Adrenal gland (tissue), 5 donors: ENCODE measurements at regions not wholly inside any gene's neighbourhood (a gene's known extent, or its start where the extent isn't known, plus 50 kb on each side); places are given as distances from the start of the nearest gene placed in this dataset.

Experiments used
- CTCF ChIP-seq, 6 experiments: fragments of 450-650 bp in 4 of 6; fragments of 200-600 bp in 2 of 6; sonication (generic) in 1 of 6; IDR thresholded peaks; 1 replicate in 5 of 6; 2 replicates in 1 of 6; pipeline versions ENCODE4 v1.5.1 to v1.8.0; 2016 to 2021; ENCODE audit warnings: antibody characterized with exemption in 6 of 6, mild to moderate bottlenecking in 2 of 6, moderate library complexity in 1 of 6
- POLR2A ChIP-seq, 2 donors: fragments of 450-650 bp; IDR thresholded peaks; one replicate each; pipeline ENCODE4 v1.6.1; 2017; ENCODE audit warnings: antibody characterized with exemption in 2 of 2, mild to moderate bottlenecking in 2 of 2, moderate library complexity in 1 of 2
- donor health status: DM: no; HTN: no; CAD: no.

- no peak for TF ChIP-seq CTCF (IDR thresholded peaks at IDR 0.05)
- TF ChIP-seq POLR2A (IDR thresholded peaks at IDR 0.05) = no peak
These were observed 282.6 kb downstream of the CPS1 start for GRCh38 chr2:210839034-210839433.
